Stomach (tissue), 4 donors: ENCODE measurements at regions not wholly inside any gene's neighbourhood (a gene's known extent, or its start where the extent isn't known, plus 50 kb on each side); places are given as distances from the start of the nearest gene placed in this dataset.

ENCODE experiments used
- EP300 ChIP-seq: sonication (generic); formaldehyde crosslinking; IDR thresholded peaks from one replicate; pipeline ENCODE4 v1.6.1; 2017; ENCODE audit warnings: antibody characterized with exemption
- POLR2A ChIP-seq, 4 donors: fragments of 450-650 bp; IDR thresholded peaks; one replicate each; pipeline ENCODE4 v1.6.1; 2016; ENCODE audit warnings: antibody characterized with exemption in 4 of 4, control low read depth in 2 of 4, mild to moderate bottlenecking in 1 of 4, moderate library complexity in 1 of 4
- TF ChIP-seq, protein P1 (sequence below), 7 experiments: fragments of 450-650 bp in 4 of 7; fragments of 200-600 bp in 3 of 7; sonication (generic) in 3 of 7; IDR thresholded peaks; one replicate each; pipeline ENCODE4 v1.5.1; 2016 to 2019; ENCODE audit warnings: antibody characterized with exemption in 7 of 7, control low read depth in 2 of 7, mild to moderate bottlenecking in 1 of 7

GRCh38 chr6:96723362-96723761 lies 113.9 kb downstream of the GPR63 start:
- TF ChIP-seq EP300 = no peak
- TF ChIP-seq, protein P1, sequence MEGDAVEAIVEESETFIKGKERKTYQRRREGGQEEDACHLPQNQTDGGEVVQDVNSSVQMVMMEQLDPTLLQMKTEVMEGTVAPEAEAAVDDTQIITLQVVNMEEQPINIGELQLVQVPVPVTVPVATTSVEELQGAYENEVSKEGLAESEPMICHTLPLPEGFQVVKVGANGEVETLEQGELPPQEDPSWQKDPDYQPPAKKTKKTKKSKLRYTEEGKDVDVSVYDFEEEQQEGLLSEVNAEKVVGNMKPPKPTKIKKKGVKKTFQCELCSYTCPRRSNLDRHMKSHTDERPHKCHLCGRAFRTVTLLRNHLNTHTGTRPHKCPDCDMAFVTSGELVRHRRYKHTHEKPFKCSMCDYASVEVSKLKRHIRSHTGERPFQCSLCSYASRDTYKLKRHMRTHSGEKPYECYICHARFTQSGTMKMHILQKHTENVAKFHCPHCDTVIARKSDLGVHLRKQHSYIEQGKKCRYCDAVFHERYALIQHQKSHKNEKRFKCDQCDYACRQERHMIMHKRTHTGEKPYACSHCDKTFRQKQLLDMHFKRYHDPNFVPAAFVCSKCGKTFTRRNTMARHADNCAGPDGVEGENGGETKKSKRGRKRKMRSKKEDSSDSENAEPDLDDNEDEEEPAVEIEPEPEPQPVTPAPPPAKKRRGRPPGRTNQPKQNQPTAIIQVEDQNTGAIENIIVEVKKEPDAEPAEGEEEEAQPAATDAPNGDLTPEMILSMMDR (IDR thresholded peaks at IDR 0.05) = no peak
- TF ChIP-seq POLR2A (IDR thresholded peaks at IDR 0.05) = no peak
